H9 (cell line): ENCODE measurements at regions not wholly inside any gene's neighbourhood (a gene's known extent, or its start where the extent isn't known, plus 50 kb on each side); places are given as distances from the start of the nearest gene placed in this dataset.

ENCODE experiments used
- DNase-seq: peaks from one replicate; pipeline ENCODE4 v3.0.0-alpha.2; 2017
- H2AFZ ChIP-seq: one replicate; pipeline ENCODE4 v1.6.1; 2013; ENCODE audit warnings: mild to moderate bottlenecking, low read length, control low read depth, moderate library complexity
- H2AK5ac ChIP-seq: 2 replicates; pipeline ENCODE4 v1.6.1; 2013; ENCODE audit warnings: low read length, control low read depth, mixed read lengths; ENCODE audit not compliant: insufficient read length
- H2BK120ac ChIP-seq: one replicate; pipeline ENCODE4 v1.6.1; 2013; ENCODE audit warnings: low read depth, mild to moderate bottlenecking, low read length, control low read depth, inconsistent platforms; ENCODE audit not compliant: poor library complexity, severe bottlenecking
- H2BK12ac ChIP-seq: 2 replicates; pipeline ENCODE4 v1.6.1; 2013; ENCODE audit warnings: low read length, control low read depth, mixed read lengths, low read depth; ENCODE audit not compliant: insufficient read length
- H2BK15ac ChIP-seq: 2 replicates; pipeline ENCODE4 v1.6.1; 2013; ENCODE audit warnings: low read depth, low read length, control low read depth
- H2BK20ac ChIP-seq: one replicate; pipeline ENCODE4 v1.6.1; 2013; ENCODE audit warnings: low read depth, mild to moderate bottlenecking, low read length, control low read depth, inconsistent platforms; ENCODE audit not compliant: poor library complexity, severe bottlenecking
- H2BK5ac ChIP-seq: 2 replicates; pipeline ENCODE4 v1.6.1; 2013; ENCODE audit warnings: low read length, control low read depth, mixed read lengths; ENCODE audit not compliant: insufficient read length
- H3K14ac ChIP-seq: 2 replicates; pipeline ENCODE4 v1.6.1; 2013; ENCODE audit warnings: low read length, control low read depth; ENCODE audit not compliant: insufficient read depth
- H3K18ac ChIP-seq: 2 replicates; pipeline ENCODE4 v1.6.1; 2013; ENCODE audit warnings: low read depth, mild to moderate bottlenecking, mixed read lengths, low read length, control low read depth; ENCODE audit not compliant: insufficient read length
- H3K23ac ChIP-seq: 2 replicates; pipeline ENCODE4 v1.6.1; 2013; ENCODE audit warnings: low read length, control low read depth, mixed read lengths, low read depth; ENCODE audit not compliant: insufficient read length
- H3K23me2 ChIP-seq: 2 replicates; pipeline ENCODE4 v1.6.1; 2013; ENCODE audit warnings: low read depth, mild to moderate bottlenecking, mixed read lengths, low read length, control low read depth; ENCODE audit not compliant: insufficient read length, poor library complexity, severe bottlenecking
- H3K27ac ChIP-seq: 2 replicates; pipeline ENCODE4 v1.5.1; 2013; ENCODE audit warnings: low read length, control low read depth, mixed read lengths, low read depth; ENCODE audit not compliant: insufficient read length
- H3K27me3 ChIP-seq: 2 replicates; pipeline ENCODE4 v1.6.1; 2013; ENCODE audit warnings: low read length, control low read depth, inconsistent platforms; ENCODE audit not compliant: insufficient read depth
- H3K4ac ChIP-seq: 2 replicates; pipeline ENCODE4 v1.6.1; 2013; ENCODE audit warnings: low read depth, mild to moderate bottlenecking, control low read depth, inconsistent platforms, low read length, moderate library complexity
- H3K4me1 ChIP-seq: 2 replicates; pipeline ENCODE4 v1.6.1; 2013; ENCODE audit warnings: low read length, control low read depth, inconsistent platforms; ENCODE audit not compliant: insufficient read depth
- H3K4me2 ChIP-seq: 2 replicates; pipeline ENCODE4 v1.6.1; 2013; ENCODE audit warnings: low read length, control low read depth, mixed read lengths; ENCODE audit not compliant: insufficient read length, insufficient read depth
- H3K56ac ChIP-seq: 2 replicates; pipeline ENCODE4 v1.6.1; 2013; ENCODE audit warnings: low read depth, mild to moderate bottlenecking, mixed read lengths, low read length, control low read depth; ENCODE audit not compliant: insufficient read length
- H3K79me1 ChIP-seq: 2 replicates; pipeline ENCODE4 v1.6.1; 2013; ENCODE audit warnings: low read depth, mild to moderate bottlenecking, moderate library complexity, low read length, control low read depth, inconsistent platforms; ENCODE audit not compliant: insufficient read depth, poor library complexity, severe bottlenecking
- H3K79me2 ChIP-seq: 2 replicates; pipeline ENCODE4 v1.6.1; 2013; ENCODE audit warnings: low read length, control low read depth, inconsistent platforms; ENCODE audit not compliant: insufficient read depth
- H3K9ac ChIP-seq: 2 replicates; pipeline ENCODE4 v1.6.1; 2013; ENCODE audit warnings: low read length, control low read depth, mixed read lengths; ENCODE audit not compliant: insufficient read length; ENCODE audit errors: extremely low read depth
- H3K9me3 ChIP-seq: one replicate; pipeline ENCODE4 v1.6.1; 2013; ENCODE audit warnings: low read depth, low read length, inconsistent platforms; ENCODE audit not compliant: control insufficient read depth
- H3T11ph ChIP-seq: one replicate; pipeline ENCODE4 v1.6.1; 2013; ENCODE audit warnings: mild to moderate bottlenecking, low read length, control low read depth, inconsistent platforms
- H4K20me1 ChIP-seq: one replicate; pipeline ENCODE4 v1.6.1; 2013; ENCODE audit not compliant: control insufficient read depth, insufficient read length, insufficient read depth
- H4K5ac ChIP-seq: 2 replicates; pipeline ENCODE4 v1.6.1; 2013; ENCODE audit warnings: low read depth, mild to moderate bottlenecking, mixed read lengths, low read length, control low read depth; ENCODE audit not compliant: insufficient read length
- H4K8ac ChIP-seq: replicated peaks from 2 replicates; pipeline ENCODE4 v1.6.1; 2013; ENCODE audit warnings: low read length, control low read depth, mixed read lengths, low read depth; ENCODE audit not compliant: insufficient read length
- H4K91ac ChIP-seq: 2 replicates; pipeline ENCODE4 v1.6.1; 2013; ENCODE audit warnings: low read depth, mild to moderate bottlenecking, moderate library complexity, mixed read lengths, low read length, control low read depth; ENCODE audit not compliant: insufficient read length
- H3K27ac Mint-ChIP-seq, 3 experiments: 2 replicates in 2 of 3; 3 replicates in 1 of 3; pipeline ENCODE4 v1.8.0; 2020 to 2021; ENCODE audit warnings: mixed read lengths in 3 of 3, mild to moderate bottlenecking in 1 of 3, moderate library complexity in 1 of 3
- H3K27me3 Mint-ChIP-seq: 2 replicates; pipeline ENCODE4 v1.8.0; 2021; ENCODE audit warnings: low read depth, mild to moderate bottlenecking, moderate library complexity, mixed read lengths
- H3K36me3 Mint-ChIP-seq, 3 experiments: 2 replicates in 2 of 3; 3 replicates in 1 of 3; pipeline ENCODE4 v1.8.0; 2020 to 2021; ENCODE audit warnings: low read depth in 3 of 3, mixed read lengths in 3 of 3; ENCODE audit not compliant: insufficient read depth in 1 of 3
- H3K4me1 Mint-ChIP-seq, 2 experiments: 2 replicates each; pipeline ENCODE4 v1.8.0; 2020; ENCODE audit warnings: mixed read lengths in 2 of 2
- H3K4me3 Mint-ChIP-seq, 2 experiments: 2 replicates in 1 of 2; 3 replicates in 1 of 2; pipeline ENCODE4 v1.8.0; 2020 to 2021; ENCODE audit warnings: mild to moderate bottlenecking in 2 of 2, mixed read lengths in 2 of 2, moderate library complexity in 1 of 2
- H3K9me3 Mint-ChIP-seq, 2 experiments: 2 replicates in 1 of 2; 3 replicates in 1 of 2; pipeline ENCODE4 v1.8.0; 2020; ENCODE audit warnings: mild to moderate bottlenecking in 2 of 2, mixed read lengths in 2 of 2, moderate library complexity in 1 of 2
- WGBS: extraction: QIAGEN DNeasy Blood & Tissue Kit; methylation state at CpG from one replicate; pipeline ENCODE4 v1.1.7; 2013; ENCODE audit warnings: missing lambda C conversion rate, low lambda C conversion rate, mixed read lengths; ENCODE audit not compliant: insufficient read length; ENCODE audit errors: extremely low coverage; 5-methylcytosine and 5-hydroxymethylcytosine counted together
- TF ChIP-seq, protein P1 (sequence below): fragments of 200-600 bp; sonication (generic); conservative IDR thresholded peaks from 3 replicates; pipeline ENCODE4 v1.8.0; 2021; ENCODE audit warnings: antibody characterized with exemption, mild to moderate bottlenecking

GRCh38 chr5:174355208-174355612 is 309.7 kb downstream of the NSG2 start:
- no peaks in the 10 kb centered on the region for H3K79me2 ChIP-seq
- no peaks in the 10 kb centered on the region for H3K27me3 ChIP-seq
- H4K8ac ChIP-seq, result no peak overlapping the region
- DNase-seq, result no peak
- H3T11ph ChIP-seq, result no peak overlapping the region
- no peaks in the 10 kb centered on the region for H3K36me3 Mint-ChIP-seq
- peaks cover 0 to 2% of the 10 kb centered on the region in 2 experiments; a peak in 1 of 5 replicates for H3K9me3 Mint-ChIP-seq
- no peak overlapping the region for H2BK15ac ChIP-seq
- no peaks in the 10 kb centered on the region for H3K4me1 Mint-ChIP-seq
- no peaks in the 10 kb centered on the region for H3K23me2 ChIP-seq
- H3K27ac Mint-ChIP-seq, result no peak overlapping the region
- H4K91ac ChIP-seq, result no peak overlapping the region
- no CpG with 5 or more reads among the region's 2 CpGs for WGBS
- no peak overlapping the region for H3K23ac ChIP-seq
- H2AK5ac ChIP-seq, result no peak overlapping the region
- H4K5ac ChIP-seq, result no peak overlapping the region
- H3K4me3 Mint-ChIP-seq, result no peak overlapping the region
- no peak overlapping the region for H3K9ac ChIP-seq
- no peaks in the 10 kb centered on the region for H4K20me1 ChIP-seq
- H3K56ac ChIP-seq, result no peak overlapping the region
- H3K14ac ChIP-seq, result no peak overlapping the region
- H3K4ac ChIP-seq, result no peak overlapping the region
- H2BK120ac ChIP-seq, result no peak overlapping the region
- no peak overlapping the region for H3K4me2 ChIP-seq
- no peaks in the 10 kb centered on the region for H3K4me1 ChIP-seq
- H2BK12ac ChIP-seq, result no peak overlapping the region
- no peak overlapping the region for H2BK5ac ChIP-seq
- no peak overlapping the region for H3K18ac ChIP-seq
- no peak overlapping the region for H2BK20ac ChIP-seq
- TF ChIP-seq, protein P1, sequence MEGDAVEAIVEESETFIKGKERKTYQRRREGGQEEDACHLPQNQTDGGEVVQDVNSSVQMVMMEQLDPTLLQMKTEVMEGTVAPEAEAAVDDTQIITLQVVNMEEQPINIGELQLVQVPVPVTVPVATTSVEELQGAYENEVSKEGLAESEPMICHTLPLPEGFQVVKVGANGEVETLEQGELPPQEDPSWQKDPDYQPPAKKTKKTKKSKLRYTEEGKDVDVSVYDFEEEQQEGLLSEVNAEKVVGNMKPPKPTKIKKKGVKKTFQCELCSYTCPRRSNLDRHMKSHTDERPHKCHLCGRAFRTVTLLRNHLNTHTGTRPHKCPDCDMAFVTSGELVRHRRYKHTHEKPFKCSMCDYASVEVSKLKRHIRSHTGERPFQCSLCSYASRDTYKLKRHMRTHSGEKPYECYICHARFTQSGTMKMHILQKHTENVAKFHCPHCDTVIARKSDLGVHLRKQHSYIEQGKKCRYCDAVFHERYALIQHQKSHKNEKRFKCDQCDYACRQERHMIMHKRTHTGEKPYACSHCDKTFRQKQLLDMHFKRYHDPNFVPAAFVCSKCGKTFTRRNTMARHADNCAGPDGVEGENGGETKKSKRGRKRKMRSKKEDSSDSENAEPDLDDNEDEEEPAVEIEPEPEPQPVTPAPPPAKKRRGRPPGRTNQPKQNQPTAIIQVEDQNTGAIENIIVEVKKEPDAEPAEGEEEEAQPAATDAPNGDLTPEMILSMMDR, result no peak
- no peak overlapping the region for H3K27ac ChIP-seq
- H3K27me3 Mint-ChIP-seq, result peaks cover 6% of the 10 kb centered on the region; the same call in 1 of the 2 replicates
- no peak overlapping the region for H2AFZ ChIP-seq
- no peaks in the 10 kb centered on the region for H3K9me3 ChIP-seq
- no peaks in the 10 kb centered on the region for H3K79me1 ChIP-seq
